ENCODE measurements at regions not wholly inside any gene's neighbourhood (a gene's known extent, or its start where the extent isn't known, plus 50 kb on each side); places are given as distances from the start of the nearest gene placed in this dataset.
A peak's percentile ranks its signal among the peaks of the same experiment; 100 is the strongest.

GRCh38 chr2:234243871-234244565, 193.5 kb downstream of the SPP2 start:
- no peak for DNase-seq

GRCh38 chr2:234242459-234242836, 191.9 kb downstream of the SPP2 start:
- DNase-seq, result no peak

DNA sequence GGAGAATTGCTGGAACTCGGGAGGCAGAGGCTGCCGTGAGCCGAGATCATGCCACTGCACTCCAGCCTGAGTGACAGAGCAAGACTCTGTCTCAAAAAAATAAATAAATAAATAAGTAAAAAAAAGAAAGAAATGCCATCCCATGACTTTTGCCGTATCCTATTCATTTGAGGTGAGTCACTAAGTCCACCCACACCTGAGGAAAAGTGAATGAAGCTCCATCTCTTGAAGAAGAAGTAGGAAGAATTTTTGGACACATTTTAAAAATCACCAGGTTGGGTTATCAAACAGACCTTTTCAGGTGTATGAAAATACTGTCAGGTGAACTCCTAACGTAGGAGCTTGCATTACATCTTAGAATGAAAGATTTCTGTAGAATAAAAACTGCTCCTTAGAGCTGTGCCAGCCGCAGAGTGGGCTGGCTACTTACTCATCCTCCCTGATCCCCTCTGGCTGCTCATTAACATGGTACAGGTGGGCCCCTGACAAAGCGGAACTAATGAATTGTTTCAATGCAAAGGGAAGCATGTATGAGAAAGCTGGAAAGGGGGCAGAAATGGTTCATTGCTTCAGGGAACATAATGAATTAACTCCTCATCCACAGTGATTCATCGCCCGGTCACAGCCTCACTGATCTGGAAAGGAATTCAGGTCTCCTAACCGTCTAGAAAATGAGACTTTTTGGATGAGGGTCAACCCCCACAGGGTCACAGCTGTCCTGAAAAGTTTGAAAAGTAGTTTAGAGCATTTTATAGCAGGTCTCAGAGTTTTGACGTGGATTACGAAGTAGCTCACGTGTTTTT, 191.4 kb downstream of the SPP2 start:
- DNase-seq, result no peak

DNA sequence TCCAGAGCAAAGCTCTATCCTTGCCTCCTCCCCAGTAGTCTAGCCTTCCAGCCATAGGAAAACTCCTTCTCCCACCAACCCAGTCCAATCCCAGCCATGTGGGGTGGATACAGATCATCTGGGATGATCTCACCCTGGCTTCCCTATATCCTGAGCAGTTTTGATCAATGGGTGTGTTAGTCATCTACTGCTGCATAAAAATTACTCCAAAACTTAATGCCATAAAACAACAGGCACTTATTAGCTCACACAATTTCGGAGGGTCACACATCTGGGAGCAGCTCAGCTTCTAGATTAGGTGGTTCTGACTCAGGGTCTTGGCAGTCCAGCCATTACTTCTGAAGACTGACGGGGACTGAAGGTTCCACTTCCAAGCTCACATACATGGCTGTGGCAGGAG, 190.4 kb downstream of the SPP2 start:
- DNase-seq, result no peak

GRCh38 chr2:234235191-234235590, 184.7 kb downstream of the SPP2 start:
- DNase-seq, result no peak

GRCh38 chr2:234231460-234231859, 181.0 kb downstream of the SPP2 start:
- no peak for DNase-seq

GRCh38 chr2:234219046-234219310, 168.5 kb downstream of the SPP2 start:
- DNase-seq, result no peak

GRCh38 chr2:234218266-234219045, 168.0 kb downstream of the SPP2 start:
- no peak for DNase-seq

DNA sequence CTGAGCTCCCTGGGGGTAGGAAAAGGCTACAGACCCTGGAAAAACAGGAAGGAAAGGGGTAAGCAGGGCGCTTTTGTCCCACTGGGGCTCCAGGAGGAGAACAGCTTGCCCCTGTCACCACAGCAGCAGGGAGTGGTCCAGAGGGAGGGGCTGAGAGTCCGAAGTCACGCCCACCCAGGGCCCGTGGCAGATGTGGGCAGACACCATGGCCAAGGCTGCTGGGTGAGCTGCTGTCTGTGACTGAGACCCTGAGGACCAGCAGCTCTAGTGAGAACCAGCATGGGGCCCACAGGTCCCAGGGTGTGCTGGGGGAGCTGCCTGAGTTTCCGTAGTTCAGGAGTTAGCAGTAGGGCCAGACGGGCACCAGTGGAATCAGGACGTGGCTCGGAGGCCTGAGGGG, 162.0 kb downstream of the SPP2 start:
- no peak for DNase-seq

DNA sequence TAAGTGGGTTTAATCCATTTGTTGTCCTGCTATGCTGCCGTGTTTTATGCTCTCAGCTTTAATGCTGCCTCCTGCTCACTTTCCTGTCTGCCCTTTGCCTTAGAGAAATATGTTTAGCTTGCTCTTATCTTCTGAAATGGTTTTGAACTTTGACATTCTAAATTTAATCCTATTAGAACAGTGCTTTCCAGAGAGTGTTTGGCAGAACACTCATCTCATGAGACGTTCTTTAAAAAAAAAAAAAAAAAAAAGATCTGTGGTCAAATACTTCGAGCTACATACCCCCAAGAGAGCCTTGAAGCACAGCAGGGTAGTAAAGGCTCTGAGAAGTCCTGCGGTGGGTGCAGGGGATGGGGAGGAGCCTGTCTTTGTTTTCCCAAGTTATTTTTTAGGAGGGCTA, 161.3 kb downstream of the SPP2 start:
- DNase-seq, result no peak

DNA sequence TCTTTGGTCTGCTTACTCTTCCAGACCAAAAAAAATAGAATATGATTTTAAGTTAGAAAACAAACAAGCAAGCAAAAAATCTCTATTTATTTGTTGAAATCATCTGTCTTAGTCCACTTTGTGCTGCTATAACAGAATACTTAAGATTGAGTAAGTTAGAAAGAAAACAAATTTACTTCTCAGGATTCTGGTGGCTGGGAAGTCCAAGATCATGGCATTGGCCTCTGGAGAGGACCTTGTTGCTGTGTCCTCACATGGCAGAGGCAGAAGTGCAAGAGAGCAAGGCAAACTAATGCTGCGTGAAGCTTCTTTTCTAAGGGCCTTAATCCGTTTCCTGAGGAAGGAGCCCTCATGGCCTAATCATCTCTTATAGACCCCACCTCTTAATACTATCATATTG, 156.2 kb downstream of the SPP2 start:
- no peak for DNase-seq

DNA sequence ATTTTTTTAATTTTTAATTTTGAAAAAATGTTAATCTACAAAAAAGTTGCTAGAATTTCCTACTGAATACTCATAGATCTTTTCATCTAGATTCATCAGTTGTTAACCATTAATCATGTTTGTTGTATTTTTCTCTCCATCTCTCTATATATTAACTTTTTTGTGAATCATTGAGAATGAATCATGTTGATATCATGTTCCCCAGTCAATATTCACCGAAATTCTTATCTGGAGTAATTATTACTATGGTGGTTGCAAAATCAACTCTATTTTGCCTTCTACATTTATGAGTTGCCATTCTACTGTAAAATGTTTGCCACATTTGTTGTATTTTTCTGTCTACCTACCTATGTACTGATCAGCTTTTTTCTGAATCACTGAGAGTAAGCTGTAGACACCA, 154.0 kb downstream of the SPP2 start:
- no peak for DNase-seq

DNA sequence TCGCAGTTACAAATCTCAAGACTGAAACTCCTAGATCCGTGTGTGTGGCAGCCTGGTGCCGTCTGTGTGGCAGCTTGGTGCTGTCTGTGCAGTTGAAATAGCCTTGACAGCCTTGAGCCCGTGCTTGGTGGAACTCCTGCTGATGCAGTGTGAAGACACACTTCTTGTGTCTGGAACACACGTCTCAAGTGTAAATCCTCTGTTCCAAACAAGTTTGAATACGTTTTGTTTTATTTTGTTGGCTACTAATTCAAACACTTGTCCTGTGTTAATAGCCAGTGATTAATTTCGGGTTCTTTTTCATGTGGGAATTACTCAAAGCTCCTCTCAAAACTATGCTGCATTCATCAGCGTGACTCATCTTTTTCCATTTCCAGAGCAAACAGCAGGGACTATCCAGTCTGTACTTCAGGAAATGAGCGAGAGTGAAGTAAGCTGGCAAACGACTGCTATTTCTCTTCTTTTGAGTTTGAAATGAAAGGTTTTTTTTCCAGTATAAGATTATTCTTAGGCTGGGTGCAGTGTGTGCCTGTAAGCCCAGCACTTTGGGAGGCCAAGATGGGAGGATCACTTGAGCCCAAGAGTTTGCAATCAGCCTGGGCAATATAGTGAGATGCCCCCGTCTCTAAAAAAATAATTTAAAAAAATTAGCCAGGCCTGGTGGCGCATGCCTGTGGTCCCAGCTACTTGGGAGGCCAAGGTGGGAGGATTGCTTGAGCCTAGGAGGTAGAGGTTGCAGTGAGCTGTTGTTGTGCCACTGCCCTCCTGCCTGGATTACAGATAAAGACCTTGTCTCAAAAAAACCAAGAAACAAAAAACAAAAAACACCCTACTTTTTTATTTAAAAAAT, 152.9 kb downstream of the SPP2 start:
- no peak for DNase-seq

DNA sequence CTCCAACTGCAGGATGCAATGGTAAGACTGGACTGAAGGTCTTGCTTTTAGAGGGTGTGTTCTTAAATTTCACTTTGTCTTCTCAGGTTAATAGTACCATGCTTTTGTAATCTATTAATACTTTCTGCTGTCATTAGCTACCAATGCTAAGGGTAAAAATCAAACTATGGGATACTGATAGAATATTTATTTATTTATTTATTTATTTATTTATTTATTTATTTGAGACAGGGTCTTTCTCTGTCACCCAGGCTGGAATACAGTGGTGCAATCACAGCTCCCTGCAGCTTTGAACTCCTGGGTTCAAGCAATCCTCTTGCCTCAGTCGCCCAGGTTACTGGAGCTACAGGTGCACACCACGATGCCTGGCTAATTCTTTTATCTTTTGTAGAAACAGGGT, 152.1 kb downstream of the SPP2 start:
- DNase-seq, result no peak

DNA sequence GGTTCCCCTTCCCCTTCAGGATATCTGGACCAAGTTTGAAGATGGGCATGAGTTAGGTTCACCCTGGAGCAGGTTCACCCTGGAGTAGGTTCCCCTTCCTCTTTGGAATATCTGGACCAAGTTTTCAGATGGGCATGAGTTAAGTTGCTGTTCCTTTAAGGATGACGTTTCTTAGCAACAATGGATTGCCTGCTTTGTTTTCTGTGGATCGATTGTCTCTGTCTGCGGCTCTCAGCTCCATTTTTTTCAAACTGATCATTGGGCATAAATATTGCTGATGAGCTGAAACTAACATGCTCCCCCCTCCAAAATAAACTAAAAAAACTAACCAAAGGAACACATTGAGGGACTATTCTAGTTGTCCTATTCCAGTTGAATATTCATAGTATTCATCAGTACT, 149.5 kb downstream of the SPP2 start:
- DNase-seq, result no peak

DNA sequence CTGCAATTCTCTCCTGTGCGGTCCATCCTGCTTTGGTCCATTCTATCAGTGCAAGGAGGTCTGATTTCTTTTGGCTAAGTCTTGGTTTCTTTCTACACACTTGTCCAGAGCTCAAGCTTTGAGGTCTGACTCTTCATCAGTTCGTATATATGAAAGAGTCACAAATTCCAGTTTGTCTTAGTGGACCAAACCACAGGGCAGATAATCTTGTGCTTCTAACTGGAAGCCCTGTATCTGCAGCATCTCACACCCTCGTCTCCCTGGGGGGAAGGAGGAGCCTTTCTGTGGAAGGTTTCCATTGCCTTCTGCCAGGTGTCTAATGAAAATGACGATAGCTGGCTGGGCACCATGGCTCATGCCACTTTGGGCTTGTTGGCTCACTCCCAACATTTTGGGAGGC, 148.5 kb downstream of the SPP2 start:
- DNase-seq, result no peak

- no peak for DNase-seq
These were observed 145.0 kb downstream of the SPP2 start for GRCh38 chr2:234195516-234195915.

DNA sequence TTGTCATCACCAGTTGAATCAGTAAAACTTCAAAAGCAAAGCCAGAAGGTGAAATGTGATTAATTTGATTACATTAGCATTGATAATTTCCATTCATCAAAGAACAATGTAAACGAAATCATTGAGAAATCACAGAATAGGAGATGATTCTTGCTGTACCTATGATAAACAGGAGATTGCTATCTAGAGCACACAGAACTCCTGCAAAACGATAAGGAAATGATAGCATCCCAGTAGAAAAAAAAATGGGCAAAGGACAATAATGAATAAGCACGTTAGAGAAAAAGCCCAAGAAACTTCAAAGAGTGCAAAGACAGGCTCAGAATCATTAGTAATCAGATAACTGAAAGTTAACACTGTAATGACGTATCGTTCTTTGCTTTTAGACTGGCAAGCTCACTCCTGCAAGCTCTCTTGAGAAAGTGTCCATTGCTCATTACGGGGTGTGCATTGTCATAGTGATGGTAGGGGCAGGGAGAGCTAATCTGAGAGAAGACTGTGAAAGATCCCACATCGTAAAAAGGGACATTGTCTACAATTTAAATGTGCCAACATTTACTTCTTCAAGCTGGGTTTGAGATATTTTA, 143.6 kb downstream of the SPP2 start:
- DNase-seq, result no peak

DNA sequence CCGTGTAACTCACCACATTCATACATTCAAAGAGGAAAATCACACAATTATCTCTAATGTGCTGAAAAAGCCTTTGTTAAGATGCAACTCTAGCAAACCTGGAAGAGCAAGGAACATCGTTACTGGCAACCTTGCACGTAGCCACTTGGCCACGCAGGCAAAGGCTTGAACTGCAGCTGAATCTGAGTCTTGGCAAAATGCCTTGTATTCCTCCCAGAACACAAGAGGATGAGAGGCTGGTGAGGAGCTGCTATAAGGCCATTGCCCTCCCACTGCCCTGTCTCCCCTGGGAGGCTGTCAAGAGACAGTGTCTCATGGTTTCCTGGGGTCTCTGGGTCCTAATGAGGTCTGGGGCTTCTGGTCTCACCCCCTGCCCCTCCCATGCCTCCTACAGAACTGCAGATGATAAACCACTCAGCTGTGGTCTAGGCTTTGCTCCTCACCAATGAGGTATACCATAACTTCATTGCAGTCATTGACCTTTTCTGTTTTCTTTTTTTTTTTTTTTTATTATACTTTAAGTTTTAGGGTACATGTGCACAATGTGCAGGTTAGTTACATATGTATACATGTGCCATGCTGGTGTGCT, 141.4 kb downstream of the SPP2 start:
- DNase-seq, result peak; percentile 86

- DNase-seq, result no peak
These were observed 139.3 kb downstream of the SPP2 start for GRCh38 chr2:234189786-234190300.

GRCh38 chr2:234189230-234189629, 138.7 kb downstream of the SPP2 start:
- no peak for DNase-seq

DNA sequence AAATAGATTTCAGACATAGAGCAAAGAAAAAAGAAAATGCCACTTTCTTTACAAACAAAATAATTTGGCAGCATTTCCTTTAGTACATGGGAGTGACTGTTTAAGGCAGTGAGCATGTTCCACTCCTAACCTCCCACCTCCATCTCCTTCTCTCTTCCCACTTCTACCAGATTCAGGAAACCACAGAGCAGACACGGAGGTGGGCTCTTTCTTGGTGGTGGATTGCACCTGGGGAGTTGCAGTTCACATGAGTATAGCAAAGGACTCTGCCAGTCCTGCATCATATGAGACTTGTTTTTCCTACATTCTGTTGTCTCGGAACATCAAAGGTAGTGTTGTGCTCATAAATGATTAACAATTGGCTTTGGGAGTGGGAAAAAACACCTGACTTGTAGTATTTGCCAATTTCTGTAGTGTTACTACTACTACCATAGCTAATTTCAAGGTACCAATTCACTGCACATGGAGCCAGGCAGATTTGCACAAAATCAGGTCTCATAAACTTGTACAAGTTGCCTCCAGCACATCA, 137.2 kb downstream of the SPP2 start:
- no peak for DNase-seq
